ENCODE measurements at regions not wholly inside any gene's neighbourhood (a gene's known extent, or its start where the extent isn't known, plus 50 kb on each side); places are given as distances from the start of the nearest gene placed in this dataset.

- no peak for DNase-seq (ENCODE audit: low read depth in 2 of 2)
These were observed 225.6 kb downstream of the TEX36 start for GRCh38 chr10:125457406-125457805.

GRCh38 chr10:125455855-125456254, 227.1 kb downstream of the TEX36 start:
- no peak for DNase-seq (ENCODE audit: low read depth in 2 of 2)

- no peak for DNase-seq (ENCODE audit: low read depth in 2 of 2)
These were observed 227.5 kb downstream of the TEX36 start for GRCh38 chr10:125455431-125455830.

- DNase-seq (ENCODE audit: low read depth in 2 of 2) = no peak
These were observed 231.6 kb downstream of the TEX36 start for GRCh38 chr10:125451319-125451718.

- DNase-seq (ENCODE audit: low read depth in 2 of 2) = no peak
These were observed 232.7 kb downstream of the TEX36 start for GRCh38 chr10:125450218-125450617.

- DNase-seq (ENCODE audit: low read depth in 2 of 2) = no peak
These were observed 233.4 kb downstream of the TEX36 start for GRCh38 chr10:125449571-125449970.

GRCh38 chr10:125448596-125448995, 234.4 kb downstream of the TEX36 start:
- DNase-seq (ENCODE audit: low read depth in 2 of 2) = peak in 1 of 2 donors; percentile 22

- no peak for DNase-seq (ENCODE audit: low read depth in 2 of 2)
These were observed 238.2 kb downstream of the TEX36 start for GRCh38 chr10:125444790-125445189.

GRCh38 chr10:125442856-125443540, 240.0 kb downstream of the TEX36 start:
- DNase-seq (ENCODE audit: low read depth in 2 of 2) = no peak

- no peak for DNase-seq (ENCODE audit: low read depth in 2 of 2)
These were observed 241.8 kb downstream of the TEX36 start for GRCh38 chr10:125441151-125441550.

- DNase-seq (ENCODE audit: low read depth in 2 of 2) = no peak
These were observed 251.8 kb downstream of the TEX36 start for GRCh38 chr10:125431149-125431548.

- DNase-seq (ENCODE audit: low read depth in 2 of 2) = no peak
These were observed 254.9 kb downstream of the TEX36 start for GRCh38 chr10:125428054-125428453.

- no peak for DNase-seq (ENCODE audit: low read depth in 2 of 2)
These were observed 258.6 kb downstream of the TEX36 start for GRCh38 chr10:125424191-125424847.

GRCh38 chr10:125423569-125423968, 259.4 kb downstream of the TEX36 start:
- DNase-seq (ENCODE audit: low read depth in 2 of 2) = no peak

GRCh38 chr10:125419831-125420230, 259.5 kb upstream of the CTBP2 start:
- DNase-seq (ENCODE audit: low read depth in 2 of 2) = no peak

- DNase-seq (ENCODE audit: low read depth in 2 of 2) = no peak
These were observed 258.8 kb upstream of the CTBP2 start for GRCh38 chr10:125419146-125419545.

- no peak for DNase-seq (ENCODE audit: low read depth in 2 of 2)
These were observed 257.2 kb upstream of the CTBP2 start for GRCh38 chr10:125417605-125418004.

GRCh38 chr10:125415964-125416363, 255.6 kb upstream of the CTBP2 start:
- DNase-seq (ENCODE audit: low read depth in 2 of 2) = no peak

GRCh38 chr10:125415006-125415633, 254.8 kb upstream of the CTBP2 start:
- DNase-seq (ENCODE audit: low read depth in 2 of 2) = peak in 1 of 2 donors; percentile 33

GRCh38 chr10:125411724-125412123, 251.4 kb upstream of the CTBP2 start:
- peak in 1 of 2 donors; percentile 15 for DNase-seq (ENCODE audit: low read depth in 2 of 2)

- no peak for DNase-seq (ENCODE audit: low read depth in 2 of 2)
These were observed 249.4 kb upstream of the CTBP2 start for GRCh38 chr10:125409756-125410155.

- DNase-seq (ENCODE audit: low read depth in 2 of 2) = no peak
These were observed 247.2 kb upstream of the CTBP2 start for GRCh38 chr10:125407557-125407956.

GRCh38 chr10:125407000-125407502, 246.7 kb upstream of the CTBP2 start:
- no peak for DNase-seq (ENCODE audit: low read depth in 2 of 2)

Measured in dermis microvascular lymphatic vessel endothelial cell (primary cell).